LHCN-M2 (cell line): ENCODE measurements at regions not wholly inside any gene's neighbourhood (a gene's known extent, or its start where the extent isn't known, plus 50 kb on each side); places are given as distances from the start of the nearest gene placed in this dataset.
A peak's percentile ranks its signal among the peaks of the same experiment; 100 is the strongest.

Experiments
- DNase-seq: peaks from one replicate; pipeline ENCODE4 v3.0.0-alpha.2; 2012; ENCODE audit warnings: low read depth

DNA sequence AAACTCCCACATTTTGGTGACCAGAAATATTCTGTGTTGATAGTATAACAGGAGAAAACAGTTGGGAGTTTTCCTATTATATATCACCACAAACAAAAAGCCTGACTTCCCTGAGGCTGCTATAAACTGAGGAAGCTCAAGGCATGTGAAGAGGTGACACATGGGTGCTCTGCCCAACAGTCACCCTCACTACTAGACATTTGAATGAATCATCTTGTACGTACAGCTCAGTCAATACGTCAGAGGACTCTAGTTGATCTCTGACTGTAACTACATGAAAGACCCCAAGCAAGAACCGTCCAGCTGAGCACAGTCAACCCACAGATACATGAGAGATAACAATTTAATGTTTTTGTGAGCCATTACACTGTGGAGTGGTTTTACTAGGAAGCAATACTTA, 338.3 kb upstream of the ATP11B start:
- DNase-seq: no peak

- no peak for DNase-seq
Observed at GRCh38 chr3:182460303-182460702, 333.0 kb upstream of the ATP11B start.

DNA sequence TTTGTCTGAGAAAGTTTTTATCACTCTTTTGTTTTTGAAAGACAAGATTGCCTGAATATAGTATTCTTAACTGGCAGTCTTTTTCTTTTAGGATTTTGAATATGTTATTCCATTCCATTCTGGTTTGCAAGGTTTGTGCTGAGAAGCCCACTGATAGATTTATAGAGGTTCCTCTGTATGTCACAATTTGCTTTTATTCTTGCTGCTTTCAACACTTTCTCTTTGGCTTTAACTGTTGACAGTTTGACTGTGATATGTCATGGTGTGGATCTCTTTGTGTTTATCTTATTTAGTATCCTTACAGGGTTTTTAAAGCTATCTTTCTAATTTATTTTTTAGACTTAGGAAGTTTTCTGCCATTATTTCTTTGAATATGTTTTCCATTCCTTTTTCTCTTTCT, 331.2 kb upstream of the ATP11B start:
- DNase-seq: no peak

DNA sequence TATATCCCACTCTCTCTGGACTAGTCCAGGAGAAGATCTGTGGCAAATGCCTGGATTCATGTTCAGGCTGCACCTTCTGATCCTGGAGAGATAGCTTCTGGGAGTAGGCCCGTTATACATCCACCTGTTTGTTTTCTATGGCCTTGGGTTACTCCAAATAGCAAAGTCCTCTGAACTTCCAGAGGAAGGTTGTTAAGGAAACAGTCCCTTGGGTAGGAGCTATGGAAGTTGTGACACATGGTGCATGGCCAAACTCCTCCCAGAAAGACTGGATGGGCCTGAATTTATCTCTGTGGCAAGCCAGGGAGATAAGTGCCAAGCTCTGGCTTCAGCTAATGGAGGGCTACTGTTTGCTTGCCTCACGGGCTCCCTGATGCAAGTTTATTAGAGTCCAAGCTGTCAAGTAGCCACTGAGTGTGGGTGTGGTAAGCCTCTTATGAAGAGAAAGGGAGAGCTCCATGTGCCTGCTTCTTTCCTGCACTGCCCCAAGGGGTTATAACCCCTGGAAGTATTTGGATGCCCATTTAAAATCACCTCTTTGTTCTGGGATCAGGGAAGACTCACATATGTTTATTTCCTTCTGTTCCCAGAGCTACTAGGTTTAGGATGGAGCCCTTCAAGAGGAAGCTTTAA, 328.7 kb upstream of the ATP11B start:
- no peak for DNase-seq

DNA sequence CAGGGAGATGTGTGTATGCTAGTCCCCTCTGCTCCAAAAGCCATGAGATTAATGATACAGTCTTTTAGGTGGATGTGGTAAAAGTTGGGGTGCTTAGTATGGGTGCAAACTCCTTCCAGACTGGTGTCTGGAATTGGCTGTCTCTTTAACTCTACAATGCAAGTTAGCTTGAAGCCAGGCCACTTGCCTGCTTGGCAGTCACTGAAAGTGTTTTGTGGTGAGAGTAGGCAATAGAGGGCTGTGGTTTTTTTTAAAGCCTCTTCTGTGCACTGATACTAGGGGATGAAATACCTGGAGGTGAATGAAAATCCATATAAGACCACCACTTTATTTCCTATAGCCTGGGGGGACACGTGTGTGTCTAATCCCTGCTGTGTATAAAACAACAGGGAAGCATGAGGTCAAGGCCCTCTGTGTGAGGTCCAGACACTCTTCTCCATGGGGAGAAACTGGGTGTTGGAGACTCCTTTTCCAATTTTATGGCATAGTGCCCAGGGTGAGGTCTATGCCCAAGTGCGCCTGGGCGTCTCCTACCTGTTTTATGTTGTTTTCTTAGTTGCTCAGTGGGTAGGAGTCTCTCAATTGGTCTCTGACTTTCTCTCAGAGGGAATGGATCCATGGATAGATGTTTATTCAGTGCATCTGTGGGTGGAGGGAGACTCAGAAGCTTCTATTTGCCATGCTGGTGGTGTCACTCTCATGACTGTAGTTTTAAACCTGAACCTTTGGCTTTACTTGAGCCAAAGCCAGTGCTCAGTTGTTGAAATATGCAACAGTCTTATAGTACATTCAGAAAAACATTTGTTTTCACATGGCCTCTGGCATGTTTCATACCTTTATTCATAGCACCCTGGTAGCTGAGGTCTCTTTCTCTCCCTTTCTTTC, 327.8 kb upstream of the ATP11B start:
- no peak for DNase-seq

DNA sequence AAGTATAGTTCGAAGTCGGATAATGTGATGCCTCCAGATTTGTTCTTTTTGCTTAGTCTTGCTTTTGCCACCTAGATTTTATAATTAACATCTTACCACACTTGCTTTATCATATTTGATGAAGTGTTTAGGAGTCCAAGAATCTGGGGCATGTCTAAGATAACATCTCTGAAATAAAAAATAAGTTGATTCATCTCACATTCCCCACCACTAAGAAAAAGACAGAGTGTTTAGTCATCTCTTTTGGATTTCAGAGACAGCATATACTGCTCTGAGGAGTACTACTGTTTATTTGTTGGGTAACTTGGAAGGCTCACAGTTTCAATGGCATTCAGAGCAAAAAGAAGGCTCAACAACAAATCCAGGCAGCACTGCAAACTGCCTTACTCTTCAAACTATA, 324.2 kb upstream of the ATP11B start:
- no peak for DNase-seq

- no peak for DNase-seq
Observed at GRCh38 chr3:182470187-182470586, 323.1 kb upstream of the ATP11B start.

GRCh38 chr3:182473191-182473710, 320.1 kb upstream of the ATP11B start:
- DNase-seq: no peak

DNA sequence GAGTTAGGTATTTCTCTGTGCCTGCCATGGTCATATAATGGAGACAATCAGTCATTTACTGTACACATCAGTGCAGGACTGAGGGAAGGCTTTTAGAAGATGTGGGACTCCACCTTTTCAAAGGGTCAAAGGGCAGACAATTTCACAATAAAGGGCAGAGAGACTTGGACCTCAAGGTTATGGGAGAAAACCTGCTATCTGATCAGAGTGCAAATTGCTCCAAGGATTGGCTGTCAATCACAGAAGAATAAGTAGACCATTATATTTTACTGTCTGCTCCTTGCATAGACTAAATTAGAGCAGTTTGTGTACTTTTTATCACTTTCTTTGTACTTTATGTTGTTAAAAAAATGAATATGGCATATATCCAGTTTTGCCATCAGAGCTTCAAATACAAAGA, 314.9 kb upstream of the ATP11B start:
- no peak for DNase-seq

GRCh38 chr3:182479419-182480336, 313.6 kb upstream of the ATP11B start:
- DNase-seq: no peak

DNA sequence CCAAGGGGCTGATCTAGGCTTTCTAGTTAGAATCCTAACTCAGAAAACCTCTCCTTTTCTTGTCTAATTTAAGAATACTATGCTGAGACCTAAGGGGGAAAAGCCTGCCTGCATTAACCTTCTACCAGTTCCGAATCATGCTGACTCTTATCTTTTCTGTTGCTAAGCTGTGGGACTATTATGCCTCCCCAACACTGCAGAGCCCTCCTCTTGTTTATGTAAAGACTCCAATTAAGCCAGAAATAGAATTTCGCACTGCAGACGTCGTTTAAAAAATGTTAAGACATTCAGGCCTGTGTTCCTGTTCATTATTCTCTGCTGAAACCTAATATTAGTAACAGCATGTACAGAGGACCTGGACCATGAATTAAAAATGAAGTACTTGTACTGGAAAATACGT, 310.6 kb upstream of the ATP11B start:
- DNase-seq: no peak

DNA sequence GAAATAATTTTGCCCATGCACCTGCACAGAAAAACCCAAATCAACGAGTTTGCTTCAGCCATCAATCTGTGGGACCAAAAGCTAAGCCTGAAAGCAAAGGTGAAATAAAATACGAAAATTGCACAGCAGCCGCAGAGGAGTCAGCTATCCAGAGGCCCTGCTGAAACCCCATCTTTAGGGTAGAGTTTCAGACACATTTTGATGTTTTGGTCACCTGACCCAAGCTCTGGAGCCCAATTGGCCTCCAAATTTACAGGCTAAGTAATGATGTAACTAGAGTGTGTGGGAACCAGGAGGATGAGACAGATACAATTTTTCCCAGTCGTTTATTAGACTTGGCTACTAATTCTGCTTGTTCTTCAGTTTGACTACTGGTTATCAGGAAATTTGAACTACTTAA, 308.6 kb upstream of the ATP11B start:
- DNase-seq: no peak

GRCh38 chr3:182485301-182485700, 308.0 kb upstream of the ATP11B start:
- DNase-seq: no peak

- no peak for DNase-seq
Observed at GRCh38 chr3:182486463-182486862, 306.8 kb upstream of the ATP11B start.

DNA sequence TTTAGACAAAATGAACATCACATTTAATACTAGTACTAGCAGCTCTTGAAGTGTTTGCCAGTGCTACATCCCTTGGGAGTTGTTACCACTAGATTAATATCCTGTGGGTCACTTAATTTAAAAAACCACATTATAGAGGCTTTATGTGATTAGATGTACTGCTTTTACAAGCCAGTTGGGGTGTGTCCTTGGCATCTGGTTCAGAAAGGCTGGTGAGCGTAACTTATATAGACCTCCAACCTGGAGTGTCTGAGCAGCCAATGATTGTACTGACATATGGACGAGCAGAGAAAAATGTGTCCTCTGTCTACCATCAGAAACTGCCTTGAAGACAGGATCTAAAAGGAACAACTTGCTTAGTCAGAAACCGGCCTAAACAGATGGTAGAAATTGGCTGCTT, 306.2 kb upstream of the ATP11B start:
- no peak for DNase-seq

DNA sequence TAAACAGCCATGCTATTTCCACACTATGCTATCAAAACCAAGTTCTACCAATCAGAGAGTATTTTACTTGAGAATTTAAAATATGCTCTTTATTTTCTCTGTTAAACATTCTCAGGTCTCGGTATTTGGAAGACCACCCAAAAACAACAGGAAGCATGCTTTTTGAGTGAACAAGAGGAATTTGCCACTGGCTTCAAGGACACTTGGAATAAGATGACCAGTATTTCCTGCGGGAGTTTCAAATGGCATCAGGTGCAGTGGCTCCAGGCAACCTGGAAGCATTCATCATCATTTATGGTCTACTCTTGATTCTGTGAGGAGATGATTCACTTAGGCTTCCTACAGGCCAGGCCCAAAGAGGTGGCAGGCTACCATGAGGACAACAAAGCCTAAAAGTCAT, 305.7 kb upstream of the ATP11B start:
- no peak for DNase-seq

GRCh38 chr3:182490596-182491491, 302.5 kb upstream of the ATP11B start:
- peak; percentile 34 for DNase-seq

DNA sequence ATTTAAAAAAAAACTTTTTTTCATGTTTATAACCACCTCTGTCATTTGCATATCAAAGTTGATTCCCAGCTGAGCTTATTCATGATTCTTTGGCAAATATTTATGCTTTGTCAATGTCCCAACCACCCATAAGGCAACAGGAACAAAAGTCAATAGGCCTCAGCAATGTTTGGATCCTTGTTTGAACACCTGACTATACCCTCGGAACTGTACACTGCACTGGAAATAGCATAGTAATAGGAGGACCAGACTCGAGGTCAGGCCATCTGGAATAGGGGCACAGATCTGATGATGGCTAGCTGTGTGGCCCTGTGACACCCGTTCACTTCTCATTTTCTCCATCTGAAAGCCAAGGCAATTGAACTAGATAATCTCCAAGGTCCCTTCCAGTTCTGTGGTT, 301.7 kb upstream of the ATP11B start:
- no peak for DNase-seq

DNA sequence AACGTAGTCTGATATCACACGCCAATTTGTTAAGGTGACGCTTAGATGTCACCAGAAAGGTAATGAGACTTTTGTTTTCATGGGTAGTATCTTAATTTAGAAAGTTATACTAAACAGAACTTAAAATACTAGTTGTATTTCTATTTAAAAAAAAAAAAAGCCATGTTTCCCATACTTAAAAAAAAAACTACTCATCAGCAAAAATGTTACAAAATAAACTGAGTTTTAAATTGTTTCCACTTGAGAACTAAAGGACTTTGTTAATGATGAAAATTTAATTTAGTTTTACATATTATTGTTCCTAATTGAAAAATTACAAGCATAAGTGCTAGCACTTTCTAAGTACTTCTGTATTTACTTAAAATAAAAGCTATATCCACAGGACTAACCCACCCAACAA, 300.8 kb upstream of the ATP11B start:
- no peak for DNase-seq

DNA sequence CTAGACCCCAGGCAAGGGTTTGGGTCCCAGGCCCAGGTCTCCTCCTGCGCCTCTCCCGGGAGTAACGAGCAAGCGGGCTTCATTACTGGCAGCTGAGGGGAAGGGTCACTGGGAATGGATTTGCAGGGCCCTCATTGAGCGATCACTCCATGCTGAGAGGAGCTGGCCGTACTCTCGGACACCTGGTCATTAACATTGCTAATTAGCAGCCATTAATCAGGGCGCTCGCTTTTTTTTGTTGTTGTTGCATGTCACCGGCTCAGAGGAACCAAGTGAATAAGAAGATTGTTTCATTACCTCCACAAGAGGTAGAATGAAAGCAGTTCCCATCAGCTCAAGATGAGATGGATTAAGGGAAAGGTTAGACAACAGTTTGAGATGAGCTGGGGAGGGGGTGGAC, 293.0 kb upstream of the ATP11B start:
- no peak for DNase-seq

- no peak for DNase-seq
Observed at GRCh38 chr3:182501856-182502255, 291.4 kb upstream of the ATP11B start.
